Activated CD8-positive, alpha-beta T cell treated with anti-CD3 and anti-CD28 coated beads for 36 hours (primary cell): ENCODE measurements at regions not wholly inside any gene's neighbourhood (a gene's known extent, or its start where the extent isn't known, plus 50 kb on each side); places are given as distances from the start of the nearest gene placed in this dataset.

Source experiments
- ATAC-seq: fragments of 200-7000 bp; cut with Tn5 transposase; one replicate; pipeline ENCODE4 v1.10.0; 2021; ENCODE audit warnings: mild to moderate bottlenecking, moderate library complexity
- CTCF ChIA-PET: fragments of 350-600 bp; sonication (Branson Sonifier 250); formaldehyde crosslinking; loops from one replicate; lab custom pipeline; 2021; ENCODE audit warnings: antibody characterized with exemption; lab: Charles Lee
- POLR2A ChIA-PET: fragments of 350-600 bp; sonication (Branson Sonifier 250); formaldehyde crosslinking; loops from one replicate; lab custom pipeline; 2021; ENCODE audit warnings: antibody characterized with exemption; lab: Charles Lee
- DNase-seq: peaks from one replicate; pipeline ENCODE4 v3.0.0-alpha.2; 2020
- H3K27ac Mint-ChIP-seq: one replicate; pipeline ENCODE4 v1.8.0; 2021; ENCODE audit warnings: mild to moderate bottlenecking, mixed read lengths
- H3K27me3 Mint-ChIP-seq: one replicate; pipeline ENCODE4 v1.8.0; 2021; ENCODE audit warnings: mixed read lengths
- H3K36me3 Mint-ChIP-seq: one replicate; pipeline ENCODE4 v1.8.0; 2021; ENCODE audit warnings: low read depth, mixed read lengths
- H3K4me1 Mint-ChIP-seq: one replicate; pipeline ENCODE4 v1.8.0; 2021; ENCODE audit warnings: low read depth, mixed read lengths
- H3K4me3 Mint-ChIP-seq: one replicate; pipeline ENCODE4 v1.8.0; 2021; ENCODE audit warnings: mild to moderate bottlenecking, moderate library complexity, mixed read lengths
- H3K9me3 Mint-ChIP-seq: one replicate; pipeline ENCODE4 v1.8.0; 2021; ENCODE audit warnings: mixed read lengths
- intact Hi-C: fragments of 100-400 bp; cut with micrococcal nuclease; formaldehyde crosslinking; loops from one replicate; pipeline ENCODE4 v1.10.0; 2022
- TF ChIP-seq, protein P1 (sequence below): fragments of 200-600 bp; IDR thresholded peaks from one replicate; pipeline ENCODE4 v1.8.0; 2022; ENCODE audit warnings: antibody characterized with exemption, mild to moderate bottlenecking

DNA sequence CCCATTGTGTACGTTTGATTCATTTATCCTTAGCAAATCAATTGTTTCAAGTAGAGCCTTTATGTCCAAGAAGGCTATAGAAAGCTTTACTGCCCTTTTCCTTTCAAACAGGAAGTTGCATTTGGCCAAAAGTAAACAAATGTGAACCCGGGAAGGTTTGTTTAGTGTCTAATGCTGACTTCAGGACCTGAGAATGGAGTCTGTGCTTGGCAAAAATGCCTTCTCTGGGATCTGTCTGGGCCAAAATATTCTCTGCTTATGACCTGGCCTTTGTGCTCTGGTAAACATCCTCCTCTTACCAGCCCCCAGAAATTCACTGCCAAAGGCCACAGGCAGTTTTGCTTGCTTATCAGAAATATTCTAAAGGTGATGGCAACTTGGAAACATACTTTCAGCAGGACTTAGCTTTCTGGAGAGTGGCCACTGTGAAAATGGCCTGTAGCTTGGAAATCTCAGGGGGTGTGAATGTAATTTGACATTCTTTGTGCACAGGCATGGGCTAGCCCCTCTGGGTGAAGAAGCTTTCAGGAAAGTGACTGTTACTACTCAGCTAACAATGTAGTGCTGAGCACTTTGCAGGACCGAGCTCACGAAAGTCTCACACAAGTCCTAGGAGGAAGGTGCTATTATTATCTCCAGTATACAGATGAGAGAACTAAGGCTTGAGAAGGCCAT is 199.5 kb downstream of the PTEN start:
- ATAC-seq (no peak), DNase-seq (no peak)
- H3K4me1 Mint-ChIP-seq, result peaks cover 63% of the 10 kb centered on the region
- TF ChIP-seq, protein P1, sequence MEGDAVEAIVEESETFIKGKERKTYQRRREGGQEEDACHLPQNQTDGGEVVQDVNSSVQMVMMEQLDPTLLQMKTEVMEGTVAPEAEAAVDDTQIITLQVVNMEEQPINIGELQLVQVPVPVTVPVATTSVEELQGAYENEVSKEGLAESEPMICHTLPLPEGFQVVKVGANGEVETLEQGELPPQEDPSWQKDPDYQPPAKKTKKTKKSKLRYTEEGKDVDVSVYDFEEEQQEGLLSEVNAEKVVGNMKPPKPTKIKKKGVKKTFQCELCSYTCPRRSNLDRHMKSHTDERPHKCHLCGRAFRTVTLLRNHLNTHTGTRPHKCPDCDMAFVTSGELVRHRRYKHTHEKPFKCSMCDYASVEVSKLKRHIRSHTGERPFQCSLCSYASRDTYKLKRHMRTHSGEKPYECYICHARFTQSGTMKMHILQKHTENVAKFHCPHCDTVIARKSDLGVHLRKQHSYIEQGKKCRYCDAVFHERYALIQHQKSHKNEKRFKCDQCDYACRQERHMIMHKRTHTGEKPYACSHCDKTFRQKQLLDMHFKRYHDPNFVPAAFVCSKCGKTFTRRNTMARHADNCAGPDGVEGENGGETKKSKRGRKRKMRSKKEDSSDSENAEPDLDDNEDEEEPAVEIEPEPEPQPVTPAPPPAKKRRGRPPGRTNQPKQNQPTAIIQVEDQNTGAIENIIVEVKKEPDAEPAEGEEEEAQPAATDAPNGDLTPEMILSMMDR, result no peak
- ChIA-PET CTCF (interaction anchor here (1.0 to 1.2 kb wide), 2 partner anchors 137 to 326 kb away, joined by 3 to 4 read pairs; no protein-coding TSS in a partner anchor), POLR2A (no interaction called here)
- intact Hi-C loops, result no loop called here
- peaks cover 3% of the 10 kb centered on the region for H3K9me3 Mint-ChIP-seq
- no peak overlapping the region for H3K27ac Mint-ChIP-seq
- H3K27me3 Mint-ChIP-seq, result no peaks in the 10 kb centered on the region
- H3K4me3 Mint-ChIP-seq, result no peak overlapping the region
- H3K36me3 Mint-ChIP-seq, result no peaks in the 10 kb centered on the region

DNA sequence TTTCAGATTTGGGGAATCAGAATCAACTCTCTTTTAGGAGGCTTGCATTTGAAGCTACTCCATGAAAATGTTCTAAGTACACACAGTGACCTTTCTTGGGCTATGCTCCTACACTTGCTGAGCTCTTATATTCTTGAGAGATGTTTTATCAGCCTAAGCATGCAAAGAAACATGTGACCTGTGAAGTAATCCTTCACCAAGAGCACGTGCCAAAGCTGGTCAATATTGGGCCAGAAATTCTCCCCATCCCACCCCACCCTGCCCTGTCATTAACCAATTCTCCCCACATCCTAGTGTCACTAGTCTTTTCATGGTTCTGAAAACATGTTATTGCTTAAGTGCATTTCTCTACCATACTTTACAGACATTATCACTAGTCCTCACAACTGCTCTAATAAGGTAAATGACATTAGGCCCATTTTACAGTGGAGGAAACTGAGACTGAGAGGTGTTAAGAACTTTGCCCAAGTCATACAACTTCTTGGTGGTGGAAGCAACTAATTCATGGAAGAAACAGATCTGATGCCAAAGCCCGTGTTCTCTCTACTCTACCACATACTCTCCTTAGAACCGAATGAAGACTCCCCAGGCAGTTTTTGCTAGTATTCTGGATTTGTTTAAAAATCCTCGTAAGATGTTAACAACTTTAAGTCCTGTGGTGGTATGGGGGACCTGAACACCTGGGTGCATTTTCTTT is 200.6 kb downstream of the PTEN start:
- ATAC-seq (no peak), DNase-seq (no peak)
- TF ChIP-seq, protein P1, result no peak
- no peaks in the 10 kb centered on the region for H3K27me3 Mint-ChIP-seq
- ChIA-PET POLR2A (no interaction called here), CTCF (interaction anchor here (1.2 kb wide), 1 partner anchor 138 kb away, joined by 3 read pairs; no protein-coding TSS in a partner anchor)
- no peak overlapping the region for H3K4me3 Mint-ChIP-seq
- peaks cover 3% of the 10 kb centered on the region for H3K9me3 Mint-ChIP-seq
- intact Hi-C loops, result loop anchor here (2.0 kb wide), 1 partner anchor 27 kb away; no protein-coding TSS in a partner anchor
- H3K36me3 Mint-ChIP-seq, result no peaks in the 10 kb centered on the region
- H3K4me1 Mint-ChIP-seq, result peaks cover 71% of the 10 kb centered on the region
- H3K27ac Mint-ChIP-seq, result no peak overlapping the region

DNA sequence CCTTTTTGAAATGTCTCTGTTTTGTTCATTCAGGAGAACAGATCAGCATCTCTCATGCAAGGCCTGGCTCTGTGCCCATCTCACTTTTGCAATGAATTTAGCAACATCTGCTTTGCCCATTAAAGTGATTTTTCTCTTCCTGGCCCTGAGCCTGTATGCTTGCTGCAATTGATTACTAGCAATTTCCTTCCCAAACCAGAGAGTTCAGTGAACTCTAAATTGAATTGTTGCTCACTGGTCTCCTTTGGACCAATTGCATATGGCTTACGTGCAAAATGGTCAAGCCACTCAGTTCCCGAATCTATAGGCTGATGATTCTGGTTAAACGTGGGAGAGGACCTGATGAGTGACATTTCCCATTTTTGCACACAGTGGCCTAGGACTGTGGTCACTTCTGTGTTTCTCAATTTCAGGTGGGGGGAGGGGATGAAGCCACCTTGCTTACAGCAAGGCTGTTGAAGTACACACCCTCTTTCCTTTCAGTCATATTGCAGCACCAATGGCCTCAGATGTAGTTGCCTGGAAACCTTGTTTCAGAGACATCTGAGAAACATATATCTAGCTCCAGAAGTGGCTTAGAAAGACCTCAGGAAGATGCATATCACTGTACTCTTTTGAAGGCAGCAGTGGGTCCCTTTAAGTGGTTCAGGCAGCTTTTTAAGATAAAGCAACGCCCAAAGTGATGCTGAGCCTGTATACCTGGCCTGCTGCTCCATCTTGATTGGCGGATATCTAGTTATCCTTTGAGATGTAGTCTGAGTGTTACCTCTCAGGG is 201.4 kb downstream of the PTEN start:
- ChIA-PET POLR2A (interaction anchor here (0.8 to 2.2 kb wide), 3 partner anchors 22 to 202 kb away, joined by 3 to 15 read pairs (median 3); no protein-coding TSS in a partner anchor), CTCF (interaction anchor here (3.2 kb wide), 1 partner anchor 26 kb away, joined by 12 read pairs; no protein-coding TSS in a partner anchor)
- ATAC-seq (peak; percentile 54), DNase-seq (peak; percentile 36)
- Mint-ChIP-seq H3K36me3 (no peaks in the 10 kb centered on the region), H3K4me1 (peaks cover 77% of the 10 kb centered on the region), H3K27me3 (no peaks in the 10 kb centered on the region), H3K9me3 (peaks cover 3% of the 10 kb centered on the region), H3K27ac (no peak overlapping the region), H3K4me3 (no peak overlapping the region)
- intact Hi-C loops, result loop anchor here (2.0 kb wide), 1 partner anchor 26 kb away; no protein-coding TSS in a partner anchor
- TF ChIP-seq, protein P1, result no peak

DNA sequence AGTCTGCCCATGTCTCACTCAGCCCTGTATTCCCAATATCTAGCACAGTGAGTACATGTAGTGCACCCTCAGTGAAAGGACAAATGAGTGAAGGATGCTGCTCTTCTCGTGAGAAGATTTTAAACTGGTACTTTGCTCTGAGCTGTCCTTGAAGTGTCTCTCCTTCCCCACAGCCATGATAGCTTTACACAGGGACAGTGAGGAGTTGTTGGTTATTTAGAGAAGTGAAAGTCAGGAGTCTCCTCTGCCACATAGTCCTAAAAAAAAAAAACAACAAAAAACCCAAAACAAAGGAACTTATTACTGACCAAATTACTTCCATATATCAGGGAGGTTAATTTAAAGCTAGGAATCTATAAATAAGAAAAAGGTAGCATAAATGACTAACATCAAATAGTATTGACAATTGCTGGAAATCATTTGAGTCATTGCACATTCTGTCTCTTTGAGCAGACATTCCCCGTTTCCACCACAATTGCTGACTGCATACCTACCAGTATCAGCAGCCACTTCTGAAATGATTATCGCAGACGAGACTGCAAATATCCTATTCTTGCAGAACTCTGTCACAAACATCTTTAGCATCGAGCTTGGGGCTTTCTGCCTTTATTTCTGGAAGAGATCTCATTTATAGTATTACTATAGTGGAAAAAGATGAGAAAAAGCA is 202.1 kb downstream of the PTEN start:
- CTCF ChIA-PET, result interaction anchor here (3.2 kb wide), 1 partner anchor 26 kb away, joined by 12 read pairs; no protein-coding TSS in a partner anchor
- Mint-ChIP-seq H3K27ac (no peak overlapping the region), H3K9me3 (peaks cover 3% of the 10 kb centered on the region), H3K36me3 (no peaks in the 10 kb centered on the region), H3K4me3 (no peak overlapping the region), H3K4me1 (peaks cover 71% of the 10 kb centered on the region), H3K27me3 (no peaks in the 10 kb centered on the region)
- DNase-seq (peak; percentile 43), ATAC-seq (peak; percentile 40)
- intact Hi-C loops, result loop anchor here (2.0 kb wide), 1 partner anchor 25 kb away; no protein-coding TSS in a partner anchor
- TF ChIP-seq, protein P1, result no peak
- POLR2A ChIA-PET, result interaction anchor here (0.8 to 2.2 kb wide), 5 partner anchors 16 to 203 kb away, joined by 3 to 15 read pairs (median 4); no protein-coding TSS in a partner anchor
